NCI-H2081 (cell line): ENCODE measurements at regions not wholly inside any gene's neighbourhood (a gene's known extent, or its start where the extent isn't known, plus 50 kb on each side); places are given as distances from the start of the nearest gene placed in this dataset.
"Not testable (repeated sequence)": the region's sequence is repeated elsewhere in the genome, so short reads cannot be mapped to it uniquely, and the experiment has no call there.

Experiments
- DNase-seq, 2 experiments: peaks; one replicate each; lab custom pipeline; 2025; lab: John Stamatoyannopoulos, UW

- no peak for DNase-seq
Measured at GRCh38 chr6:144652292-144652891, 367.3 kb downstream of the UTRN start.

GRCh38 chr6:144653885-144654505 is 368.9 kb downstream of the UTRN start:
- no peak for DNase-seq

DNA sequence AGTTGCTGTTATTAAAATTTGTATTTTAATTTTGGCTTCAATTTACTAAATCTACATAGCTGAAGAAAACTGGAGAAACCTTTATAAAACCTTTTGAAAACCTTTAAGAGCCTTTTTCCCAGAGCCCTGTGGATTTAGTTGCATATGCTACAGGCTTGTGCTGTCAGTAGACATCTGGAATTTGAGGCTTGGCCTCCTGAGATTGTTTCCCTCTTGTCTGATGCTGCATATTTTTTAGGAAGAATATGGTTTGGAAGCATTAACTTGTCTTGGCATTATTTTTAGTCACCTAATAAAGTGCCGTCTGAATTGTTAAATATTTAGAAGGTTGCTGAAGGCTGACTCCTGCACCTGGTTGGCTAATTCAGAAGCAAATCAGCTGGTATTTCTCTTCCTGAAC is 369.4 kb downstream of the UTRN start:
- no peak for DNase-seq

DNA sequence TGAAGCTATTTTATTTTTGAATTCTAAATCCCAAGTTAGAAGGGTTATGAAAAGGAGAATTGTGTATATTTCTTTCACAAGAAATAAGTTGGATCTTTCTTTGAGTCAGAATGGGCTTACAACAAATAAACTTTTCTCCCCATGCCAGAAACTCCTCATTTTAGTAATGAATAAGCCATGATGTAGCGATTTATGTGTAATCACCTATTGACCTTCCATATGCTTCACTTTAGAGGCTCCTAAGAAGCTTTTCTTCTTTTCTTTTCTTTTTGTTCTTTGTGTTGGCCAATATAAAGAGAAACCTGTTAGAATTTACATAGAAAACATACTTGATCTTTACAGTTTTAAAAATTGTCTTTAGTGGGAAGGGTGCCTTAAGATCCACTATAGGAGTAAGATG is 370.2 kb downstream of the UTRN start:
- no peak for DNase-seq

DNA sequence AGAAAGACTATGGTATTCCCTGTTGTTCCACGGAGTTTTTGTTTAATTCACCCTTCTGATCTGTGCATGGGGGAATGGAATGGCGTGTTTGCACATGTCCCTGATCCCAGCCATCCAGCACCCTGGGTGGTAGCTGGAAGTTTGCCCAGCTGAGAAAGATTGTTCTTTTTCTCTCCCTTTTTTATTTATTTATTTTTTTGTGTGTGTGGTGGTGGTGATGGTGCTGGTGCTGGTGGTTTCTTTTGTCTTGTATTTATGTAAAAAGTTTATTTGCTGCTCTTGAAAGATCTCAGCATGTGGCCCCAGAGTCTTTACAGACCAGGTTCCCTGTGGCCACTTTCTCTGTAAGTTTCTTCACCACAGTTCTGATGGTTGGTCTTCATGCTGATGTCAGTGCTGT is 372.6 kb downstream of the UTRN start:
- peak; percentile 47 to 81 for DNase-seq

DNA sequence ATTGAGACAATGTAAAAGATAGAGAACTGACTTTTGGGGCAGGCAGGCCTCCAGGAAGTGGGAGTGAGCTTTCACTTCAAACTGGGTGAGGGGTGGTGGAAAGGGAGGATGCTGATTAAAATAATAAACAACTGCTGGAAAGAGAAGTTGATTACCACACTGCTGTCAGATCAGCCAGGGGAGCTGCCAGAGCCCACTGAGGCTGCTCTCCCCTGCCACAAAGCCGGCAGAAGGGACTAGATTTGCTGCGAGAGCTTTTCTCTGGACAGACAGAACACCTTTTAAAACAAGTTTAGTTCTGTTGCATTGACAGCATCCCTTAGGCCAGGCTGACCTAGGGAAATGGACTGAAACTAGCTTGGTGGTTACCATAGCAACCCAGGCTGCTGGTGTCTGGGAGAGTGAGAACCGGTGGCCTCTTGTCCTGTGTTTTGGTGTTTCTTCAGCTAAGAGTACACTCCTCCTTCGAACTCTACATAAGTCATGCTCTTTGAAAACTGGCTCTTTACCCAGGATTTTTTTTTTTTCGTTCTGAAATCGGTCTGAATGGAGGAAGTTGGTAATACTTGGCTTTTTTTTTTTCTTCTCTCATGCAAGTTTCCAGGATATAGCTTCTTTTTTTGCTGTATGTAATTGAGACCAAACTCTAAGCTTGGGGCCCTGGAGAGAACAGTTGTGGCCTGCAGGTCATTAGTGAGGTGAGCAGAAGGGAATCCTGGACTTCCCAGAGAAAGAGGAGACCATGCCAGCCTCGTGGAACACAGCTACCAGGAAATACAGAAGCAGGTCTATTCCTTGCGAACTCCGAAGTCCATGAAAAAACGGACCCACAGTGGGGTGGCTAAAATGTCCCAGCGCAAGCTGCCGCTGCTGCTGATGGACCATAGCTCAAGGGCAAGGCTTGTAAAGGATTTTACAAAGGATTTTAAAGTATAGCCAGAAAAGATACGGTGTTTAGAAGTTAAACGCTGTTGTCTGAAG is 374.4 kb downstream of the UTRN start:
- DNase-seq, result peak; percentile 50 to 67

DNA sequence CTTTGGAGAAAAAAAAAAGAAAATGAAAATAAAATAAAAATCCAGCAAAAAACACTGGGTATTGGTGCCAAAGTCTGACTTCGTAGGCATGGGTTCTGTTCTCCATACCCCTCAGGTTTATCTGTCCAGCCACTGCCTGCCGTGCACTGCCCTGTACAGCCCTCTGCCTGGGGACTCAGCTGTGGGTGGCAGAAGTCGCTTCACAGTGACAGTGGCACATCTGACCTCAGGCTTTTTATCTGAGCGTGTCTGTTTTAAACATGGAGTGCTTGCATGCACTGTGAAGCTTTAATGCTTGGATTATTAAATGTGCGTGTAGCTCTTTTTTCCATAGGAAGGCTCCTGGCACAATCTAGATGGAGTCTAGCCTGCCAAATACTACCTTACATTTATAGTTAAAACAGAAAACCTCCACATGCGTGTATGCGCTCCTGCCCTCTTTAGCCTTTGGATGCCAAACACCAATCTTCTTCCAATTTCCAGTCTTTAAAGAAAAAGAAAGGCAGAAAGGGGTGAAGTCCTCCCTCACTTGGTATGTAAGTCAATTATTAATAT is 375.5 kb downstream of the UTRN start:
- peak in 1 of 2 experiments; percentile 33 for DNase-seq

- DNase-seq, result peak; percentile 51 to 86
Measured at GRCh38 chr6:144661116-144661806, 376.1 kb downstream of the UTRN start.

DNA sequence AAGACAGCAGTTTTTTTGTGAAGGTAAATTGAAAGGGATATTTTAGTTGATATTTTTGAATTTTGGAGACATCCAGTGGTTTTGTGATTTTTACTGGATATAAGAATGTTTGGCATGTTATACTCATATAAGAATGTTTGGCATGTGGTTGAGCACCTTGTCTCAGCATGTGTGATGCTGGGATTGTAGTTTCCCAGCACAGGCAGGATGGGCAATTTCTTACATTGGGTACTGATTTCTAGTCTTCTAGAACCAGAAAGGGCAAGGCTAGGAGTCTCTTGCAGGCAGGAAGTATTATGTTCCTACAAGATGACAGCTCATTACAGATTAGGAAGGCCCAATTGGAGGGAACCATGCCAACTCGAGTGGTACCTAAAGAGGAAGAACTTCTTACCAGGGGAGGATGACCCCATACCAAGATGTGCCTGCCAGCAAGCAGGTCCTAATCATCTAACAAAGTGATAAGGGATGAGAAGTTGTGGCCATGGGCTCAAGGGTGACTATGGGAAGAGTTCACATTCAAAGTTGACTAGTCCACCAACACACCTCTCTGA is 377.8 kb downstream of the UTRN start:
- DNase-seq, result peak in 1 of 2 experiments; percentile 49

GRCh38 chr6:144664281-144664680 is 379.1 kb downstream of the UTRN start:
- DNase-seq, result no peak

GRCh38 chr6:144664947-144665346 is 379.8 kb downstream of the UTRN start:
- no peak for DNase-seq

DNA sequence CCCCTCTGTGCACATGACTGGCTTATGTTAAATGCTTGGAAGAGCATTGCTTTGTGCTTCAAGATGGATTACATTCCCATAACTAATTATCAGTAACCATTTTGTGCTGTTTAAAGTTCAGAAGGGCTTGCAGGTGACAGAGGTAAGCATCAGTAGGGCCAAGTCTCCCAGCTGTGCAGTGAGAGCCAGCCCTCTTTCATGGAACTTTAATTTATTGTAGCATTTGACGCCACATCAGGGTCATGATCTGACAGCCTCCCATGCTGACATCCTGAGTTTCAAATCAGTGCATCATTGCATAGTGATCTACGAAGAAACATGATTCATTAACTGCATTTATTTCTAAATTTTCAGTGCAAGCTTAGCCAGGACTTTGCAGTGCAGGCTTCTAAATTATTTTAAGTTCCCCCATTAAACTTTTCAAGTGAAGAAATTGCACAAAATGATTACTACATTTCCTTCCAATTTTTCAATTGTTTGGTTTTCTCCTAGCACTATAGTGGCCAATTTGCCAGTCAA is 380.9 kb downstream of the UTRN start:
- peak in 1 of 2 experiments; percentile 36 for DNase-seq

DNA sequence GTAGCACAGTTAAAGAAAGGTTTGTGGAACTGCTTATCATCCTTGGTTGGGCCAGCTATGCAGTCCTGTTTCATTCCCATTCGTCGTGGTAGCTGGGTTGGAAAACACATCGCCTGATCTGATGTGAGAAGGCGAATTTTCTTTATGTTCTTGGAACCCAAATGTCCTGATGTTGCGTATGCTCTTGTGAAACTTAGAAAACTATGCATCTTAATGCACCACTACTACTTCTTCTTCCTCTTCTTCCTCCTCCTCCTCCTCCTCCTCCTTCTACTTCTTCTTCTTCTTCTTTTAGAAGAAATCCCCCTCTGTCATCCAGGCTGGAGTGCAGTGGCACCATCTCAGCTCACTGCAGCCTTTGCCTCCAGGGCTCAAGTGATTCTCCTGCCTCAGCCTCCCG is 381.6 kb downstream of the UTRN start:
- no peak for DNase-seq

GRCh38 chr6:144667532-144668503 is 382.7 kb downstream of the UTRN start:
- no peak for DNase-seq

GRCh38 chr6:144670259-144670658 is 385.1 kb downstream of the UTRN start:
- DNase-seq, result not testable (repeated sequence)

GRCh38 chr6:144673807-144674206 is 388.7 kb downstream of the UTRN start:
- no peak for DNase-seq

- DNase-seq, result peak; percentile 28 to 64
Measured at GRCh38 chr6:144675231-144675861, 390.2 kb downstream of the UTRN start.

DNA sequence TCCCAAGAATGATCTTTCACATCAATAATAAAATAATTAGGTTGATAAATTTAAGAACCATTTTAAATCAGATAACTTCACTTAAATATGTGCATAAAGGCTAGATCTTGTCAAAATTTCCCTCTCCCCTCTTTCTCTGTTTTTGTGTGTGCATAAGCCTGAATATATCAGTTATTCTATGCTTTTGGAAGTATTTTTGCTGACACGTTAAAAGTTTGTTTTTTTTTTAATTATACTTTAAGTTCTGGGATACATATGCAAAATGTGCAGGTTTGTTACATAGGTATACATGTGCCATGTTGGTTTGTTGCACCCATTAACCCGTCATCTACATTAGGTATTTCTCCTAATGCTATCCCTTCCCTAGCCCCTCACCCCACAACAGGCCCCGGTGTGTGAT is 391.2 kb downstream of the UTRN start:
- DNase-seq, result not testable (repeated sequence)

DNA sequence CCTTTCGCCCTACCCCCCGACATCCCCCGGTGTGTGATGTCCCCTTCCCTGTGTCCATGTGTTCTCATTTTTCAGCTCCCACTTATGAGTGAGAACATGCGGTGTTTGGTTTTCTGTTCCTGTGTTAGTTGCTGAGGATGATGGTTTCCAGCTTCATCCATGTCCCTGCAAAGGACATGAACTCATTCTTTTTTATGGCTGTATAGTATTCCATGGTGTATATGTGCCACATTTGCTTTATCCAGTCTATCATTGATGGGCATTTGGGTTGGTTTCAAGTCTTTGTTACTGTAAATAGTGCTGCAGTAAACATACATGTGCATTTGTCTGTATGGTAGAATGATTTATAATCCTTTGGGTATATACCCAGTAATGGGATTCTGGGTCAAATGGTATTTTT is 392.1 kb downstream of the UTRN start:
- DNase-seq, result not testable (repeated sequence)

DNA sequence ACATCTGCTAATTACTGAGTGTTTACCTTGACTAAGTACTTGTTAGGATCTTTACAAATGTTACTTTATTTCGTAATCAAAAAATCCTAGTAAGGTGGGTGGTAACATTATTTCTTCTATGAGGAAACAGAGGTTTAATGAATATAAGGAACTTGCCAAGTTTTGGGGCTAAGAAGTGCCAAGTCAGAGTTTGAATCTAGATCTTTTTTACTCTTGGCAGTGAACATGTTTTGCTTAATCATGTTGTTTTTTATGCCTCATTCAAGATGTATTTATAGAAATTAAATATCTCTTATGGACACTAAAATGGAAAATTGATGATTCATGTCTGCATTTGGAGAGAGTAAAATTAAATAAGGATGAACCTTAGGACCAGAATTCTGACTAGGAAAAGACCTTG is 393.7 kb downstream of the UTRN start:
- DNase-seq, result no peak
